Neural cell (in vitro differentiated cells): ENCODE measurements at regions not wholly inside any gene's neighbourhood (a gene's known extent, or its start where the extent isn't known, plus 50 kb on each side); places are given as distances from the start of the nearest gene placed in this dataset.

Experiments
- H2AFZ ChIP-seq: fragments of 200-600, 300-800 bp; sonication (generic), shearing (Covaris generic); 2 replicates; pipeline ENCODE4 v1.6.0; 2014; ENCODE audit warnings: low read depth, mild to moderate bottlenecking, antibody characterized with exemption, low read length, moderate library complexity
- H3F3A ChIP-seq: fragments of 200-600 bp; shearing (Covaris generic); 2 replicates; pipeline ENCODE4 v1.6.1; 2016; ENCODE audit warnings: mild to moderate bottlenecking, moderate library complexity, mixed read lengths, antibody characterized with exemption, low read length; ENCODE audit not compliant: insufficient read depth, poor library complexity, severe bottlenecking
- H3K27ac ChIP-seq: fragments of 200-600, 300-800 bp; sonication (generic), shearing (Covaris generic); 2 replicates; pipeline ENCODE4 v1.5.1; 2014; ENCODE audit warnings: mild to moderate bottlenecking, low read length, moderate library complexity
- H3K27me3 ChIP-seq: fragments of 300-800, 200-600 bp; sonication (generic), shearing (Covaris generic); 2 replicates; pipeline ENCODE4 v1.6.0; 2014; ENCODE audit warnings: mild to moderate bottlenecking, low read depth, low read length, moderate library complexity; ENCODE audit not compliant: insufficient read depth
- H3K36me3 ChIP-seq: fragments of 300-800, 200-600 bp; sonication (generic), shearing (Covaris generic); 2 replicates; pipeline ENCODE4 v1.5.1; 2014; ENCODE audit warnings: mild to moderate bottlenecking, antibody characterized with exemption, low read length, moderate library complexity; ENCODE audit not compliant: insufficient read depth
- H3K4me2 ChIP-seq: fragments of 300-800, 200-600 bp; sonication (generic), shearing (Covaris generic); 2 replicates; pipeline ENCODE4 v1.6.0; 2014; ENCODE audit warnings: mild to moderate bottlenecking, low read length
- H3K4me3 ChIP-seq: fragments of 300-800, 200-600 bp; sonication (generic), shearing (Covaris generic); 2 replicates; pipeline ENCODE4 v1.5.1; 2014; ENCODE audit warnings: mild to moderate bottlenecking, low read length, moderate library complexity
- H3K79me2 ChIP-seq: fragments of 200-600 bp; shearing (Covaris generic); replicated peaks from 2 replicates; pipeline ENCODE4 v1.6.0; 2014; ENCODE audit warnings: mild to moderate bottlenecking, low read length, moderate library complexity; ENCODE audit not compliant: insufficient read depth
- H3K9ac ChIP-seq: fragments of 300-800, 200-600 bp; sonication (generic), shearing (Covaris generic); 2 replicates; pipeline ENCODE4 v1.6.1; 2016; ENCODE audit warnings: mild to moderate bottlenecking, low read length, mixed read lengths
- H3K9me2 ChIP-seq: fragments of 200-600 bp; shearing (Covaris generic); 2 replicates; pipeline ENCODE4 v1.6.1; 2016; ENCODE audit warnings: mild to moderate bottlenecking, low read length, mixed read lengths; ENCODE audit not compliant: insufficient read depth
- H3K9me3 ChIP-seq: fragments of 200-600, 300-800 bp; sonication (generic), shearing (Covaris generic); 2 replicates; pipeline ENCODE4 v1.6.1; 2016; ENCODE audit warnings: mild to moderate bottlenecking, mixed run types, low read length, moderate library complexity, mixed read lengths
- H4K20me1 ChIP-seq: fragments of 200-600 bp; shearing (Covaris generic); 2 replicates; pipeline ENCODE4 v1.6.1; 2016; ENCODE audit warnings: mild to moderate bottlenecking, mixed run types; ENCODE audit not compliant: insufficient read depth
- EP300 ChIP-seq: fragments of 450-650 bp; conservative IDR thresholded peaks from 2 replicates; pipeline ENCODE4 v1.6.1; 2014; ENCODE audit warnings: antibody characterized with exemption, mild to moderate bottlenecking, moderate library complexity; ENCODE audit not compliant: poor library complexity, severe bottlenecking
- EZH2 ChIP-seq: fragments of 200-600, 300-800 bp; shearing (Covaris generic), sonication (generic); IDR thresholded peaks from 2 replicates; pipeline ENCODE4 v1.6.1; 2014; ENCODE audit warnings: antibody characterized with exemption, low read length, borderline replicate concordance, mild to moderate bottlenecking; ENCODE audit not compliant: insufficient read depth, poor library complexity, severe bottlenecking
- MXI1 ChIP-seq: fragments of 450-650 bp; conservative IDR thresholded peaks from 2 replicates; pipeline ENCODE4 v1.6.1; 2014; ENCODE audit warnings: antibody characterized with exemption, mild to moderate bottlenecking; ENCODE audit not compliant: poor library complexity, severe bottlenecking
- RAD21 ChIP-seq: fragments of 450-650 bp; conservative IDR thresholded peaks from 2 replicates; pipeline ENCODE4 v1.6.1; 2014; ENCODE audit warnings: antibody characterized with exemption, mild to moderate bottlenecking, moderate library complexity
- SMC3 ChIP-seq: fragments of 450-650 bp; conservative IDR thresholded peaks from 2 replicates; pipeline ENCODE4 v1.6.1; 2014; ENCODE audit warnings: antibody characterized with exemption, mild to moderate bottlenecking, moderate library complexity; ENCODE audit not compliant: poor library complexity
- TAF1 ChIP-seq: IDR thresholded peaks from 2 replicates; pipeline ENCODE4 v1.6.1; 2012; ENCODE audit warnings: low read depth
- TF ChIP-seq, protein P1 (sequence below): IDR thresholded peaks from 2 replicates; pipeline ENCODE4 v1.6.1; 2012; ENCODE audit warnings: borderline replicate concordance
- TF ChIP-seq, protein P2 (sequence below): fragments of 450-650 bp; IDR thresholded peaks from 2 replicates; pipeline ENCODE4 v1.5.1; 2014; ENCODE audit warnings: antibody characterized with exemption, mild to moderate bottlenecking, moderate library complexity; ENCODE audit not compliant: poor library complexity, severe bottlenecking

DNA sequence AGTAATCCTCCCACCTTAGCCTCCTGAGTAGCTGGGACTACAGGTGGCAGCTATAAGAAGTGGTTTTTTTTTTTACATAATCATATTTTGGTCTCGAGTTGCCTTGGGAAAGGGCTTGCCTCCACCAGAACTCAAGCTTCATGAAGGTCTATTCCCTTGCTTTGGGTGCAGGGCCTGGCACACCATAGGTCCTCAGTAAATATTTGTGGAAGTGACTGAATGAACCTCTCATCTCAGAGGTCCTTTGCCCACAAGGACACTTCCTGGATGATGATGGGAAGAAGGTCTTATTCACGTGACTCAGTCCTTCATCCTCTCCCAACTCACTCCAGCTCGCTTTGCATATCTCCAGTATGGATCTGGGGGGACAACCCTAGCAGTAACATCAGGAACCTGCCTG is 114.0 kb upstream of the MED13L start:
- H3K79me2 ChIP-seq = no peaks in the 10 kb centered on the region
- H3F3A ChIP-seq = no peaks in the 10 kb centered on the region
- TF ChIP-seq EP300 = no peak
- TF ChIP-seq, protein P1, sequence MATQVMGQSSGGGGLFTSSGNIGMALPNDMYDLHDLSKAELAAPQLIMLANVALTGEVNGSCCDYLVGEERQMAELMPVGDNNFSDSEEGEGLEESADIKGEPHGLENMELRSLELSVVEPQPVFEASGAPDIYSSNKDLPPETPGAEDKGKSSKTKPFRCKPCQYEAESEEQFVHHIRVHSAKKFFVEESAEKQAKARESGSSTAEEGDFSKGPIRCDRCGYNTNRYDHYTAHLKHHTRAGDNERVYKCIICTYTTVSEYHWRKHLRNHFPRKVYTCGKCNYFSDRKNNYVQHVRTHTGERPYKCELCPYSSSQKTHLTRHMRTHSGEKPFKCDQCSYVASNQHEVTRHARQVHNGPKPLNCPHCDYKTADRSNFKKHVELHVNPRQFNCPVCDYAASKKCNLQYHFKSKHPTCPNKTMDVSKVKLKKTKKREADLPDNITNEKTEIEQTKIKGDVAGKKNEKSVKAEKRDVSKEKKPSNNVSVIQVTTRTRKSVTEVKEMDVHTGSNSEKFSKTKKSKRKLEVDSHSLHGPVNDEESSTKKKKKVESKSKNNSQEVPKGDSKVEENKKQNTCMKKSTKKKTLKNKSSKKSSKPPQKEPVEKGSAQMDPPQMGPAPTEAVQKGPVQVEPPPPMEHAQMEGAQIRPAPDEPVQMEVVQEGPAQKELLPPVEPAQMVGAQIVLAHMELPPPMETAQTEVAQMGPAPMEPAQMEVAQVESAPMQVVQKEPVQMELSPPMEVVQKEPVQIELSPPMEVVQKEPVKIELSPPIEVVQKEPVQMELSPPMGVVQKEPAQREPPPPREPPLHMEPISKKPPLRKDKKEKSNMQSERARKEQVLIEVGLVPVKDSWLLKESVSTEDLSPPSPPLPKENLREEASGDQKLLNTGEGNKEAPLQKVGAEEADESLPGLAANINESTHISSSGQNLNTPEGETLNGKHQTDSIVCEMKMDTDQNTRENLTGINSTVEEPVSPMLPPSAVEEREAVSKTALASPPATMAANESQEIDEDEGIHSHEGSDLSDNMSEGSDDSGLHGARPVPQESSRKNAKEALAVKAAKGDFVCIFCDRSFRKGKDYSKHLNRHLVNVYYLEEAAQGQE = no peak
- no peak for TF ChIP-seq RAD21
- TF ChIP-seq EZH2 = no peak
- TF ChIP-seq, protein P2, sequence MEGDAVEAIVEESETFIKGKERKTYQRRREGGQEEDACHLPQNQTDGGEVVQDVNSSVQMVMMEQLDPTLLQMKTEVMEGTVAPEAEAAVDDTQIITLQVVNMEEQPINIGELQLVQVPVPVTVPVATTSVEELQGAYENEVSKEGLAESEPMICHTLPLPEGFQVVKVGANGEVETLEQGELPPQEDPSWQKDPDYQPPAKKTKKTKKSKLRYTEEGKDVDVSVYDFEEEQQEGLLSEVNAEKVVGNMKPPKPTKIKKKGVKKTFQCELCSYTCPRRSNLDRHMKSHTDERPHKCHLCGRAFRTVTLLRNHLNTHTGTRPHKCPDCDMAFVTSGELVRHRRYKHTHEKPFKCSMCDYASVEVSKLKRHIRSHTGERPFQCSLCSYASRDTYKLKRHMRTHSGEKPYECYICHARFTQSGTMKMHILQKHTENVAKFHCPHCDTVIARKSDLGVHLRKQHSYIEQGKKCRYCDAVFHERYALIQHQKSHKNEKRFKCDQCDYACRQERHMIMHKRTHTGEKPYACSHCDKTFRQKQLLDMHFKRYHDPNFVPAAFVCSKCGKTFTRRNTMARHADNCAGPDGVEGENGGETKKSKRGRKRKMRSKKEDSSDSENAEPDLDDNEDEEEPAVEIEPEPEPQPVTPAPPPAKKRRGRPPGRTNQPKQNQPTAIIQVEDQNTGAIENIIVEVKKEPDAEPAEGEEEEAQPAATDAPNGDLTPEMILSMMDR = no peak
- no peak for TF ChIP-seq TAF1
- no peak overlapping the region for H3K4me2 ChIP-seq
- H3K9me2 ChIP-seq = no peaks in the 10 kb centered on the region
- no peak overlapping the region for H2AFZ ChIP-seq
- H3K27ac ChIP-seq = no peak overlapping the region
- H3K4me3 ChIP-seq = no peak overlapping the region
- H3K9ac ChIP-seq = no peak overlapping the region
- H3K36me3 ChIP-seq = no peaks in the 10 kb centered on the region
- no peaks in the 10 kb centered on the region for H3K27me3 ChIP-seq
- H4K20me1 ChIP-seq = no peaks in the 10 kb centered on the region
- H3K9me3 ChIP-seq = no peaks in the 10 kb centered on the region

DNA sequence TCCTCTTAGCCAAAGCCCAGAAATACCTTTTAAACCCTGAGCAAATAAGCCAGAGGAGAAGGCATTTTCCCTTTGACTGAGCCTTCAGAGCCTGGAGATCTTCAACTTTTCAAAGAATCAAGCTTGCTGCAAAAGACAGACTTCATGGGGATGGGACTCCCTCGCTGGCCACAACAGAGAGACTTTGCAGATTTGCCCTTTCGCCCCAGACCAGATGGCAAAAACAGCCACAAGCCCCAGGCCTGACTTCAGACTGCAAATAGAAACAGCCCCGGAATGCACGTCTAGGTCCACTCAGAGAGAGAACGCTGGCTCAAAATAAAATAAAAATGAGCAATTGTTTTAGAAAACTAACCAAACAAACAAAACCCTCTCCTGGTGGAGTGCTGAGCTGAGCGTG is 114.6 kb upstream of the MED13L start:
- no peaks in the 10 kb centered on the region for H3K9me2 ChIP-seq
- no peak overlapping the region for H2AFZ ChIP-seq
- H3K27ac ChIP-seq = no peak overlapping the region
- H4K20me1 ChIP-seq = no peaks in the 10 kb centered on the region
- no peak overlapping the region for H3K9ac ChIP-seq
- no peak overlapping the region for H3K4me3 ChIP-seq
- H3K36me3 ChIP-seq = no peaks in the 10 kb centered on the region
- no peaks in the 10 kb centered on the region for H3K79me2 ChIP-seq
- no peak overlapping the region for H3K4me2 ChIP-seq
- no peaks in the 10 kb centered on the region for H3F3A ChIP-seq
- H3K9me3 ChIP-seq = no peaks in the 10 kb centered on the region
- no peaks in the 10 kb centered on the region for H3K27me3 ChIP-seq
- TF ChIP-seq SMC3 = no peak
- no peak for TF ChIP-seq EP300
- TF ChIP-seq RAD21 = no peak
- TF ChIP-seq, protein P1 = no peak
- TF ChIP-seq TAF1 = no peak
- no peak for TF ChIP-seq EZH2
- TF ChIP-seq, protein P2 = no peak
- no peak for TF ChIP-seq MXI1
